ENCODE measurements at regions not wholly inside any gene's neighbourhood (a gene's known extent, or its start where the extent isn't known, plus 50 kb on each side); places are given as distances from the start of the nearest gene placed in this dataset.

DNA sequence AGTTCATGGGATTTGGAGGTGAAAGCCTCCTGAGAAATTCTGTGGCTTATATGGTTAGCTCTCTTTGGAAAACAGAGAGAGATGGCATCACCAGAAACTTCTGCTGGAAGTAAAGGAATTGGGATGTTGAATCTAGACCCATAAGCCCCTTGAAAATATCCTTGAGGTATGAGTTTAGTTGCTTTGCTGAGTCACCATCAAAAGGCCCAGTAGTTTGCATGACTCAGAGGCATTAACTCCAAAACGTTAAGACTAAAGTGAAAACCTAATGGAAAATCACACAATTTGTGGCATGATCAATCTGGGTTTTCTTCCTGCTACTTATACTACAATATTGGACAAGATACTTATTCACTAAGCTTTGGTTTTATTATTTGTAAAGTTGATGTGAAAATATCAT, 349.2 kb upstream of the SALL1 start:
- BruUV-seq (replicated peaks) = no TSS peak
- Histone ChIP-seq H3K27me3 (ENCODE audit: insufficient read depth, low read length) (no peaks in the 10 kb centered on the region), H3K4me1 (ENCODE audit: control insufficient read depth in 1 of 2, insufficient read depth in 2 of 2, low read length in 2 of 2) (no peaks in the 10 kb centered on the region), H2AFZ (ENCODE audit: low read depth, low read length, poor library complexity, severe bottlenecking) (no peak overlapping the region), H3K4me2 (ENCODE audit: low read length) (no peak overlapping the region), H3K79me2 (ENCODE audit: insufficient read depth, low read length) (no peaks in the 10 kb centered on the region), H4K20me1 (ENCODE audit: insufficient read depth) (no peaks in the 10 kb centered on the region), H3K9me3 (ENCODE audit: control insufficient read depth in 1 of 2, insufficient read depth in 1 of 2, low read depth in 1 of 2, low read length in 2 of 2) (peaks cover 4 to 19% of the 10 kb centered on the region in 2 experiments; a peak in 2 of 4 replicates), H3K9ac (ENCODE audit: low read length) (no peak overlapping the region), H3K9me2 (ENCODE audit: insufficient read depth) (no peaks in the 10 kb centered on the region), H3K36me3 (ENCODE audit: control insufficient read depth in 1 of 2, insufficient read depth in 2 of 2, low read length in 2 of 2) (no peaks in the 10 kb centered on the region), H3K27ac (ENCODE audit: low read depth, low read length) (no peak overlapping the region), H3K4me3 (replicated peaks in 1 of 2; ENCODE audit: low read depth in 1 of 2, low read length in 2 of 2) (no peak overlapping the region)
- TF ChIP-seq CBX3 (IDR thresholded peaks at IDR 0.05; ENCODE audit: low read depth) = no peak
- TF ChIP-seq CEBPB (IDR thresholded peaks at IDR 0.05; ENCODE audit: low read depth) = no peak
- TF ChIP-seq JUND (IDR thresholded peaks at IDR 0.05) = no peak
- no peak for TF ChIP-seq EZH2phosphoT487 (IDR thresholded peaks at IDR 0.05; ENCODE audit: borderline replicate concordance)
- intact Hi-C loops (cut with micrococcal nuclease) = no loop called here
- ChIA-PET CTCF (no interaction called here), POLR2A (no interaction called here), RAD21 (ENCODE audit: low non-redundant PET in 1 of 2, low total read pairs in 2 of 2, uncharacterized antibody in 2 of 2, unreplicated experiment in 2 of 2) (no interaction called here)
- DNase-seq (ENCODE audit: low read depth, low spot score) (no peak), ATAC-seq (no peak)

GRCh38 chr16:51497541-51498211, 346.6 kb upstream of the SALL1 start:
- Histone ChIP-seq H3K79me2 (ENCODE audit: insufficient read depth, low read length) (no peaks in the 10 kb centered on the region), H3K9ac (ENCODE audit: low read length) (no peak overlapping the region), H3K27ac (ENCODE audit: low read depth, low read length) (no peak overlapping the region), H3K4me1 (ENCODE audit: control insufficient read depth in 1 of 2, insufficient read depth in 2 of 2, low read length in 2 of 2) (no peaks in the 10 kb centered on the region), H3K27me3 (ENCODE audit: insufficient read depth, low read length) (no peaks in the 10 kb centered on the region), H3K9me2 (ENCODE audit: insufficient read depth) (no peaks in the 10 kb centered on the region), H4K20me1 (ENCODE audit: insufficient read depth) (no peaks in the 10 kb centered on the region), H3K36me3 (ENCODE audit: control insufficient read depth in 1 of 2, insufficient read depth in 2 of 2, low read length in 2 of 2) (no peaks in the 10 kb centered on the region), H2AFZ (ENCODE audit: low read depth, low read length, poor library complexity, severe bottlenecking) (no peak overlapping the region), H3K4me2 (ENCODE audit: low read length) (no peak overlapping the region), H3K4me3 (replicated peaks in 1 of 2; ENCODE audit: low read depth in 1 of 2, low read length in 2 of 2) (no peak overlapping the region), H3K9me3 (ENCODE audit: control insufficient read depth in 1 of 2, insufficient read depth in 1 of 2, low read depth in 1 of 2, low read length in 2 of 2) (peaks cover 4 to 20% of the 10 kb centered on the region in 2 experiments; a peak in 2 of 4 replicates)
- no TSS peak for BruUV-seq (replicated peaks)
- ChIA-PET CTCF (no interaction called here), RAD21 (ENCODE audit: low non-redundant PET in 1 of 2, low total read pairs in 2 of 2, uncharacterized antibody in 2 of 2, unreplicated experiment in 2 of 2) (no interaction called here), POLR2A (no interaction called here)
- intact Hi-C loops (cut with micrococcal nuclease) = no loop called here
- DNase-seq (ENCODE audit: low read depth, low spot score) (no peak), ATAC-seq (no peak)
- no peak for TF ChIP-seq SIN3A (IDR thresholded peaks at IDR 0.05; ENCODE audit: low read depth)
- TF ChIP-seq CBX3 (IDR thresholded peaks at IDR 0.05; ENCODE audit: low read depth) = no peak
- TF ChIP-seq SRF (IDR thresholded peaks at IDR 0.05; ENCODE audit: low read depth) = no peak
- no peak for TF ChIP-seq CEBPB (IDR thresholded peaks at IDR 0.05; ENCODE audit: low read depth)
- TF ChIP-seq RAD21 (IDR thresholded peaks at IDR 0.05; ENCODE audit: low read depth) = no peak
- TF ChIP-seq EZH2 (IDR thresholded peaks at IDR 0.05) = no peak
- TF ChIP-seq, protein P1, sequence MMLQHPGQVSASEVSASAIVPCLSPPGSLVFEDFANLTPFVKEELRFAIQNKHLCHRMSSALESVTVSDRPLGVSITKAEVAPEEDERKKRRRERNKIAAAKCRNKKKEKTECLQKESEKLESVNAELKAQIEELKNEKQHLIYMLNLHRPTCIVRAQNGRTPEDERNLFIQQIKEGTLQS (IDR thresholded peaks at IDR 0.05) = no peak
- TF ChIP-seq, protein P2, sequence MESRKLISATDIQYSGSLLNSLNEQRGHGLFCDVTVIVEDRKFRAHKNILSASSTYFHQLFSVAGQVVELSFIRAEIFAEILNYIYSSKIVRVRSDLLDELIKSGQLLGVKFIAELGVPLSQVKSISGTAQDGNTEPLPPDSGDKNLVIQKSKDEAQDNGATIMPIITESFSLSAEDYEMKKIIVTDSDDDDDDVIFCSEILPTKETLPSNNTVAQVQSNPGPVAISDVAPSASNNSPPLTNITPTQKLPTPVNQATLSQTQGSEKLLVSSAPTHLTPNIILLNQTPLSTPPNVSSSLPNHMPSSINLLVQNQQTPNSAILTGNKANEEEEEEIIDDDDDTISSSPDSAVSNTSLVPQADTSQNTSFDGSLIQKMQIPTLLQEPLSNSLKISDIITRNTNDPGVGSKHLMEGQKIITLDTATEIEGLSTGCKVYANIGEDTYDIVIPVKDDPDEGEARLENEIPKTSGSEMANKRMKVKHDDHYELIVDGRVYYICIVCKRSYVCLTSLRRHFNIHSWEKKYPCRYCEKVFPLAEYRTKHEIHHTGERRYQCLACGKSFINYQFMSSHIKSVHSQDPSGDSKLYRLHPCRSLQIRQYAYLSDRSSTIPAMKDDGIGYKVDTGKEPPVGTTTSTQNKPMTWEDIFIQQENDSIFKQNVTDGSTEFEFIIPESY (IDR thresholded peaks at IDR 0.05; ENCODE audit: extremely low read depth, insufficient replicate concordance, low read length) = no peak
- no peak for TF ChIP-seq JUND (IDR thresholded peaks at IDR 0.05)
- TF ChIP-seq FOSL1 (IDR thresholded peaks at IDR 0.05; ENCODE audit: low read depth) = no peak
- no peak for TF ChIP-seq EZH2phosphoT487 (IDR thresholded peaks at IDR 0.05; ENCODE audit: borderline replicate concordance)
- no peak for TF ChIP-seq YY1 (IDR thresholded peaks at IDR 0.05; ENCODE audit: extremely low read depth, insufficient replicate concordance, low read depth, low read length)
- no peak for TF ChIP-seq POLR2A (IDR thresholded peaks at IDR 0.05; ENCODE audit: borderline replicate concordance, extremely low read depth, insufficient read depth, insufficient read length)
- TF ChIP-seq ZNF274 (IDR thresholded peaks at IDR 0.05; ENCODE audit: low read depth, low read length) = no peak
- TF ChIP-seq, protein P3, sequence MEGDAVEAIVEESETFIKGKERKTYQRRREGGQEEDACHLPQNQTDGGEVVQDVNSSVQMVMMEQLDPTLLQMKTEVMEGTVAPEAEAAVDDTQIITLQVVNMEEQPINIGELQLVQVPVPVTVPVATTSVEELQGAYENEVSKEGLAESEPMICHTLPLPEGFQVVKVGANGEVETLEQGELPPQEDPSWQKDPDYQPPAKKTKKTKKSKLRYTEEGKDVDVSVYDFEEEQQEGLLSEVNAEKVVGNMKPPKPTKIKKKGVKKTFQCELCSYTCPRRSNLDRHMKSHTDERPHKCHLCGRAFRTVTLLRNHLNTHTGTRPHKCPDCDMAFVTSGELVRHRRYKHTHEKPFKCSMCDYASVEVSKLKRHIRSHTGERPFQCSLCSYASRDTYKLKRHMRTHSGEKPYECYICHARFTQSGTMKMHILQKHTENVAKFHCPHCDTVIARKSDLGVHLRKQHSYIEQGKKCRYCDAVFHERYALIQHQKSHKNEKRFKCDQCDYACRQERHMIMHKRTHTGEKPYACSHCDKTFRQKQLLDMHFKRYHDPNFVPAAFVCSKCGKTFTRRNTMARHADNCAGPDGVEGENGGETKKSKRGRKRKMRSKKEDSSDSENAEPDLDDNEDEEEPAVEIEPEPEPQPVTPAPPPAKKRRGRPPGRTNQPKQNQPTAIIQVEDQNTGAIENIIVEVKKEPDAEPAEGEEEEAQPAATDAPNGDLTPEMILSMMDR (IDR thresholded peaks at IDR 0.05 in 2 of 3, conservative IDR thresholded peaks at IDR 0.05 in 1 of 3; ENCODE audit: borderline replicate concordance in 1 of 3, insufficient read depth in 1 of 3, low read depth in 2 of 3, low read length in 2 of 3) = no peak
